Mucosa of descending colon (tissue), 3 donors: ENCODE measurements at regions not wholly inside any gene's neighbourhood (a gene's known extent, or its start where the extent isn't known, plus 50 kb on each side); places are given as distances from the start of the nearest gene placed in this dataset.

Source experiments
- ATAC-seq: fragments of 200-7000 bp; cut with Tn5 transposase; one replicate; pipeline ENCODE4 v1.9.1; 2020; ENCODE audit warnings: mild to moderate bottlenecking, moderate library complexity
- DNase-seq, 3 donors: peaks; one replicate each; pipeline ENCODE4 v3.0.0-alpha.2; 2020
- H3K36me3 ChIP-seq: fragments of 200-600 bp; one replicate; pipeline ENCODE4 v1.8.0; 2021; ENCODE audit warnings: low read depth, mild to moderate bottlenecking
- H3K4me1 ChIP-seq: fragments of 200-600 bp; one replicate; pipeline ENCODE4 v1.8.0; 2021; ENCODE audit warnings: low read depth, mild to moderate bottlenecking
- H3K4me3 ChIP-seq: fragments of 200-600 bp; one replicate; pipeline ENCODE4 v1.8.0; 2021; ENCODE audit warnings: mild to moderate bottlenecking
- H3K9me3 ChIP-seq: fragments of 200-600 bp; one replicate; pipeline ENCODE4 v1.8.0; 2021; ENCODE audit warnings: mild to moderate bottlenecking
- CTCF ChIP-seq: fragments of 200-600 bp; IDR thresholded peaks from one replicate; pipeline ENCODE4 v1.8.0; 2022; ENCODE audit warnings: antibody characterized with exemption, mild to moderate bottlenecking
- intact Hi-C, 2 donors: fragments of 100-400 bp; cut with DNase I in 1 of 2; cut with micrococcal nuclease in 1 of 2; formaldehyde crosslinking; loops; one replicate each; pipeline versions ENCODE4 v1.11.0 to v1.11.1; 2022; cut with DNase I, micrococcal nuclease
- donor health status: DM: no; HTN: no; CAD: no; lungs with moderate emphysema.
- donor health status: DM: no; HTN: no; CAD: no.
- donor health status: DM: no; HTN: yes; CAD: no.

- ATAC-seq (no peak), DNase-seq (no peak)
- no peak for TF ChIP-seq CTCF
- H3K4me1 ChIP-seq = no peaks in the 10 kb centered on the region
- no peaks in the 10 kb centered on the region for H3K9me3 ChIP-seq
- intact Hi-C loops = no loop called here
- H3K36me3 ChIP-seq = no peaks in the 10 kb centered on the region
- H3K4me3 ChIP-seq = no peak overlapping the region
Observed at GRCh38 chr7:94054130-94054529, 50.0 kb upstream of the BET1 start.

GRCh38 chr7:94055963-94056362 lies 51.8 kb upstream of the BET1 start:
- H3K4me1 ChIP-seq = no peaks in the 10 kb centered on the region
- H3K36me3 ChIP-seq = no peaks in the 10 kb centered on the region
- TF ChIP-seq CTCF = no peak
- intact Hi-C loops = no loop called here
- no peak for ATAC-seq
- no peaks in the 10 kb centered on the region for H3K9me3 ChIP-seq
- H3K4me3 ChIP-seq = no peak overlapping the region
- DNase-seq = no peak

- DNase-seq (no peak), ATAC-seq (no peak)
- intact Hi-C loops = no loop called here
- Histone ChIP-seq H3K4me3 (no peak overlapping the region), H3K9me3 (no peaks in the 10 kb centered on the region), H3K4me1 (no peaks in the 10 kb centered on the region), H3K36me3 (no peaks in the 10 kb centered on the region)
- no peak for TF ChIP-seq CTCF
Observed at GRCh38 chr7:94056796-94057207, 52.6 kb upstream of the BET1 start.

GRCh38 chr7:94057955-94058354 lies 53.8 kb upstream of the BET1 start:
- Histone ChIP-seq H3K4me3 (no peak overlapping the region), H3K4me1 (no peaks in the 10 kb centered on the region), H3K36me3 (no peaks in the 10 kb centered on the region), H3K9me3 (no peaks in the 10 kb centered on the region)
- no peak for TF ChIP-seq CTCF
- no peak for ATAC-seq
- DNase-seq = no peak
- intact Hi-C loops = no loop called here

- DNase-seq = no peak
- Histone ChIP-seq H3K9me3 (no peaks in the 10 kb centered on the region), H3K4me3 (no peak overlapping the region), H3K4me1 (no peaks in the 10 kb centered on the region), H3K36me3 (no peaks in the 10 kb centered on the region)
- intact Hi-C loops = no loop called here
- no peak for ATAC-seq
- TF ChIP-seq CTCF = no peak
Observed at GRCh38 chr7:94059746-94060145, 55.6 kb upstream of the BET1 start.

- Histone ChIP-seq H3K9me3 (no peaks in the 10 kb centered on the region), H3K4me3 (no peak overlapping the region), H3K4me1 (no peaks in the 10 kb centered on the region), H3K36me3 (no peaks in the 10 kb centered on the region)
- TF ChIP-seq CTCF = no peak
- DNase-seq = no peak
- intact Hi-C loops = no loop called here
- no peak for ATAC-seq
Observed at GRCh38 chr7:94060752-94061151, 56.6 kb upstream of the BET1 start.
